ENCODE measurements at regions not wholly inside any gene's neighbourhood (a gene's known extent, or its start where the extent isn't known, plus 50 kb on each side); places are given as distances from the start of the nearest gene placed in this dataset.

DNA sequence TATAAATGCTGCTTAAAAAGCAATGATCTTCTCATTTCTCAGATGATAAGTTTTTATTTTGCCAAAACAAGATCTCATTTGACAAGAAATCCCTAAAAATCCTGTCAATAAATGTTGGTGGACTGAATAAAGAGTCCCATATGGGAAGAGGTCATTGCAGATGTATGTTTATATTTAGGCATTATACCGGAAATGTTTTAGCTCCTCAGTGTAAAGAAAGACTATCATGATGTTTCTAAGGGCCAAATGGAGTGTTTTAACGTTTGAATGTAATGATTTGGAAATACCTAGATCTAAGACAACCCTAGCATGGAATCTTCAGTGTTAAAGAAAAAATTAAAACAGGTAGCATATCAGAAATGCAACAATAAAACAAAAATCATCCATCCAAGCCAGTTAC lies 457.8 kb upstream of the NFE2L3 start:
- H3K4me3 ChIP-seq (ENCODE audit: low read length), result no peak overlapping the region
- H2AFZ ChIP-seq (ENCODE audit: low read depth, low read length), result no peak overlapping the region
- H3K79me2 ChIP-seq (replicated peaks; ENCODE audit: insufficient read depth, low read length), result no peaks in the 10 kb centered on the region
- no peaks in the 10 kb centered on the region for H3K36me3 ChIP-seq (ENCODE audit: insufficient read depth, low read length)
- no peak overlapping the region for H3K9ac ChIP-seq (ENCODE audit: low read length)
- no peaks in the 10 kb centered on the region for H3F3A ChIP-seq (ENCODE audit: insufficient read depth, low read length, poor library complexity, severe bottlenecking)
- no peaks in the 10 kb centered on the region for H3K9me3 ChIP-seq (ENCODE audit: low read length)
- H3K9me2 ChIP-seq (ENCODE audit: insufficient read depth, low read length), result no peaks in the 10 kb centered on the region
- no peaks in the 10 kb centered on the region for H4K20me1 ChIP-seq (ENCODE audit: insufficient read depth)
- no peak overlapping the region for H3K4me2 ChIP-seq (ENCODE audit: low read length)
- H3K27ac ChIP-seq (ENCODE audit: low read length), result no peak overlapping the region
- no peaks in the 10 kb centered on the region for H3K27me3 ChIP-seq (ENCODE audit: insufficient read depth, low read depth, low read length)
- TF ChIP-seq EZH2 (IDR thresholded peaks at IDR 0.05; ENCODE audit: borderline replicate concordance, insufficient read depth, low read length, poor library complexity, severe bottlenecking), result no peak
- TF ChIP-seq RAD21 (conservative IDR thresholded peaks at IDR 0.05), result no peak
- no peak for TF ChIP-seq CTCF (IDR thresholded peaks at IDR 0.05; ENCODE audit: poor library complexity, severe bottlenecking)
- no peak for TF ChIP-seq MXI1 (conservative IDR thresholded peaks at IDR 0.05; ENCODE audit: poor library complexity, severe bottlenecking)
- TF ChIP-seq POLR2AphosphoS5 (IDR thresholded peaks at IDR 0.05), result no peak
- no peak for TF ChIP-seq EP300 (conservative IDR thresholded peaks at IDR 0.05; ENCODE audit: poor library complexity, severe bottlenecking)

- H3K27me3 ChIP-seq (ENCODE audit: insufficient read depth, low read depth, low read length), result no peaks in the 10 kb centered on the region
- H3K27ac ChIP-seq (ENCODE audit: low read length), result no peak overlapping the region
- H3K9me3 ChIP-seq (ENCODE audit: low read length), result no peaks in the 10 kb centered on the region
- no peak overlapping the region for H3K9ac ChIP-seq (ENCODE audit: low read length)
- H4K20me1 ChIP-seq (ENCODE audit: insufficient read depth), result no peaks in the 10 kb centered on the region
- H3K4me3 ChIP-seq (ENCODE audit: low read length), result no peak overlapping the region
- no peak overlapping the region for H3K4me2 ChIP-seq (ENCODE audit: low read length)
- H3K36me3 ChIP-seq (ENCODE audit: insufficient read depth, low read length), result no peaks in the 10 kb centered on the region
- no peaks in the 10 kb centered on the region for H3K79me2 ChIP-seq (replicated peaks; ENCODE audit: insufficient read depth, low read length)
- no peak overlapping the region for H2AFZ ChIP-seq (ENCODE audit: low read depth, low read length)
- H3K9me2 ChIP-seq (ENCODE audit: insufficient read depth, low read length), result no peaks in the 10 kb centered on the region
- H3F3A ChIP-seq (ENCODE audit: insufficient read depth, low read length, poor library complexity, severe bottlenecking), result no peaks in the 10 kb centered on the region
- TF ChIP-seq POLR2AphosphoS5 (IDR thresholded peaks at IDR 0.05) (no peak), CTCF (IDR thresholded peaks at IDR 0.05; ENCODE audit: poor library complexity, severe bottlenecking) (no peak), MXI1 (conservative IDR thresholded peaks at IDR 0.05; ENCODE audit: poor library complexity, severe bottlenecking) (no peak)
Observed at GRCh38 chr7:25694699-25695098, 457.3 kb upstream of the NFE2L3 start.

DNA sequence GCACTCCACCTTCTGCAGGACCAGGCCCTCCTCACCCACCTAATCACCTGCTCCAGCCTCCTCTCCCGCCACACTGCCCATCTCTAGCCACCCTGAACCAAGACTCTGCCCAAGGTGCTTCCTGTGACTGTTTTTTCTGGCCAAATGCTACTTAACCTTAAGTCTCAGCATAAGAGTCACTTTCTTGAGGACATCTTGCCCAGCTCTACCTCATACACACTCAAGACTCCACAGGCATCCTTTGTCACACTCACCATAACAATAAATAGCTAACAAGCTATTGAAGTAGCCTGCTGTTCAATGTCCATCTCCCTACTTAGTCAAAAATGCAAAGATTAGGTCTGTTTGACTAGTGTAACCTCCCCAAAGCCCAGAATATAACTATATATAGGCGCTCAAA lies 455.4 kb upstream of the NFE2L3 start:
- Histone ChIP-seq H3F3A (ENCODE audit: insufficient read depth, low read length, poor library complexity, severe bottlenecking) (no peaks in the 10 kb centered on the region), H3K4me3 (ENCODE audit: low read length) (no peak overlapping the region), H3K9me3 (ENCODE audit: low read length) (no peaks in the 10 kb centered on the region), H4K20me1 (ENCODE audit: insufficient read depth) (no peaks in the 10 kb centered on the region), H3K4me2 (ENCODE audit: low read length) (no peak overlapping the region), H3K9ac (ENCODE audit: low read length) (no peak overlapping the region), H3K9me2 (ENCODE audit: insufficient read depth, low read length) (no peaks in the 10 kb centered on the region), H3K36me3 (ENCODE audit: insufficient read depth, low read length) (no peaks in the 10 kb centered on the region), H3K27me3 (ENCODE audit: insufficient read depth, low read depth, low read length) (no peaks in the 10 kb centered on the region), H3K79me2 (replicated peaks; ENCODE audit: insufficient read depth, low read length) (no peaks in the 10 kb centered on the region), H3K27ac (ENCODE audit: low read length) (no peak overlapping the region), H2AFZ (ENCODE audit: low read depth, low read length) (no peak overlapping the region)
- TF ChIP-seq MXI1 (conservative IDR thresholded peaks at IDR 0.05; ENCODE audit: poor library complexity, severe bottlenecking) (no peak), SMC3 (conservative IDR thresholded peaks at IDR 0.05; ENCODE audit: poor library complexity) (no peak), POLR2AphosphoS5 (IDR thresholded peaks at IDR 0.05) (no peak), EP300 (conservative IDR thresholded peaks at IDR 0.05; ENCODE audit: poor library complexity, severe bottlenecking) (no peak), TAF1 (IDR thresholded peaks at IDR 0.05; ENCODE audit: low read depth) (no peak)

Data from neural cell (in vitro differentiated cells).